H1 (cell line): ENCODE measurements at regions not wholly inside any gene's neighbourhood (a gene's known extent, or its start where the extent isn't known, plus 50 kb on each side); places are given as distances from the start of the nearest gene placed in this dataset.

Source experiments
- CEBPB ChIP-seq: IDR thresholded peaks from 2 replicates; pipeline ENCODE4 v1.6.1; 2012; ENCODE audit warnings: low read depth, low read length
- TEAD4 ChIP-seq: IDR thresholded peaks from 2 replicates; pipeline ENCODE4 v1.6.1; 2012; ENCODE audit warnings: low read depth, low read length, inconsistent platforms, mixed read lengths
- TF ChIP-seq, protein P1 (sequence below): IDR thresholded peaks from 2 replicates; pipeline ENCODE4 v1.6.1; 2011; ENCODE audit warnings: low read depth, mild to moderate bottlenecking, low read length; ENCODE audit not compliant: insufficient read depth
- TF ChIP-seq, protein P2 (sequence below): IDR thresholded peaks from 2 replicates; pipeline ENCODE4 v1.6.1; 2011; ENCODE audit warnings: low read length, improper control_type of control experiment

DNA sequence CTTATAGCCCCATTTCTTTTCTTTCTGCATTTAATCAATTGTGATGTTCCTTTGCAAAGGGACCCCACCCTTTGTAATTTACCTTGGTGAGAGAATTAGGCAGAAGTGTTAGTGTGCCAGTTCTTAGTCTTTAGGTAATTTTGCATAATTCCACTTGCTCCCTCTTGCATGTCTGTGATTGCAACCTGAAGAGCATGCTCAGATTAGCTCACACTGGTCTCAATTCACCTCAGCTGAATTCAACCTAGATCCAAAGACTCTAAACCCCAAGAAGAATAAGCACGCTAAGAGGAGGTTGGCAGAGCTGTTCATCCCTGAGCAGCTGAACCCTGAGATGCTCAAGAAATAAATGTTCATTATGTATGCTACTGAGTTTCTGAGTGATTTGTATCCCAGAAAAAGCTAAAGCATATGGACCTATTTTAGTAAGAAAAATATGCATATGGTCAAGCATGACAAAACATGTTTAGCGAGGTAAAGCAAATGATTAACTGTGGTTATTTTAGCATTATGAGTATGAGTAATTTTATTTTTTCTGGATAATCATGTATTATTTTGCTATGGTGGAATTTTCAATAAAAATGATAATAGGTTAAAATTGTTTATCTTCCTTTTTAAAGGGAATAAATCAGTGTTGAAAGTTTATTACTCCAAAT is 299.2 kb upstream of the ZSWIM2 start (continued):
- TF ChIP-seq TEAD4 (no peak), CEBPB (no peak)
- TF ChIP-seq, protein P1, sequence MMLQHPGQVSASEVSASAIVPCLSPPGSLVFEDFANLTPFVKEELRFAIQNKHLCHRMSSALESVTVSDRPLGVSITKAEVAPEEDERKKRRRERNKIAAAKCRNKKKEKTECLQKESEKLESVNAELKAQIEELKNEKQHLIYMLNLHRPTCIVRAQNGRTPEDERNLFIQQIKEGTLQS, result no peak
- TF ChIP-seq, protein P2, sequence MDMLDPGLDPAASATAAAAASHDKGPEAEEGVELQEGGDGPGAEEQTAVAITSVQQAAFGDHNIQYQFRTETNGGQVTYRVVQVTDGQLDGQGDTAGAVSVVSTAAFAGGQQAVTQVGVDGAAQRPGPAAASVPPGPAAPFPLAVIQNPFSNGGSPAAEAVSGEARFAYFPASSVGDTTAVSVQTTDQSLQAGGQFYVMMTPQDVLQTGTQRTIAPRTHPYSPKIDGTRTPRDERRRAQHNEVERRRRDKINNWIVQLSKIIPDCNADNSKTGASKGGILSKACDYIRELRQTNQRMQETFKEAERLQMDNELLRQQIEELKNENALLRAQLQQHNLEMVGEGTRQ, result no peak
- TF ChIP-seq, all 59 proteins: peak for 0
